Spinal cord (tissue), 9 donors: ENCODE measurements at regions not wholly inside any gene's neighbourhood (a gene's known extent, or its start where the extent isn't known, plus 50 kb on each side); places are given as distances from the start of the nearest gene placed in this dataset.

Experiments
- DNase-seq, 6 donors: peaks; one replicate each; pipeline versions ENCODE4 v3.0.0 to v3.0.0-alpha.2; 2013 to 2015; ENCODE audit warnings: low spot score in 6 of 6, low read depth in 4 of 6
- H3K27ac ChIP-seq: one replicate; pipeline ENCODE4 v1.5.1; 2013; ENCODE audit warnings: low read depth, low read length, control low read depth
- H3K27me3 ChIP-seq: one replicate; pipeline ENCODE4 v1.6.1; 2013; ENCODE audit warnings: low read length; ENCODE audit not compliant: control insufficient read depth, insufficient read depth
- H3K36me3 ChIP-seq: one replicate; pipeline ENCODE4 v1.6.1; 2013; ENCODE audit warnings: low read length; ENCODE audit not compliant: control insufficient read depth, insufficient read depth
- H3K4me1 ChIP-seq: one replicate; pipeline ENCODE4 v1.6.1; 2013; ENCODE audit warnings: low read length; ENCODE audit not compliant: control insufficient read depth, insufficient read depth
- H3K4me3 ChIP-seq: one replicate; pipeline ENCODE4 v1.5.1; 2013; ENCODE audit warnings: low read depth, low read length, control low read depth
- H3K9me3 ChIP-seq: one replicate; pipeline ENCODE4 v1.6.1; 2013; ENCODE audit warnings: low read length; ENCODE audit not compliant: control insufficient read depth, insufficient read depth
- WGBS: methylation state at CpG from one replicate; pipeline ENCODE4 v1.1.5; 2013; ENCODE audit warnings: missing lambda C conversion rate; ENCODE audit not compliant: insufficient coverage; 5-methylcytosine and 5-hydroxymethylcytosine counted together
- donor health status: healthy.

GRCh38 chr4:71841336-71841735 lies 57.5 kb upstream of the GC start:
- Histone ChIP-seq H3K27me3 (no peaks in the 10 kb centered on the region), H3K27ac (no peak overlapping the region), H3K4me3 (no peak overlapping the region), H3K36me3 (no peaks in the 10 kb centered on the region), H3K9me3 (no peaks in the 10 kb centered on the region), H3K4me1 (no peaks in the 10 kb centered on the region)
- DNase-seq = no peak
- no CpG with 5 or more reads among the region's 2 CpGs for WGBS

GRCh38 chr4:71847300-71847699 lies 63.4 kb upstream of the GC start:
- no peaks in the 10 kb centered on the region for H3K27me3 ChIP-seq
- H3K27ac ChIP-seq = no peak overlapping the region
- no CpG with 5 or more reads among the region's 1 CpG for WGBS
- H3K4me3 ChIP-seq = no peak overlapping the region
- no peaks in the 10 kb centered on the region for H3K4me1 ChIP-seq
- no peaks in the 10 kb centered on the region for H3K9me3 ChIP-seq
- H3K36me3 ChIP-seq = no peaks in the 10 kb centered on the region
- no peak for DNase-seq

GRCh38 chr4:71855944-71856343 lies 72.1 kb upstream of the GC start:
- Histone ChIP-seq H3K4me1 (no peaks in the 10 kb centered on the region), H3K27ac (no peak overlapping the region), H3K36me3 (no peaks in the 10 kb centered on the region), H3K27me3 (no peaks in the 10 kb centered on the region), H3K9me3 (peaks cover 3% of the 10 kb centered on the region), H3K4me3 (no peak overlapping the region)
- DNase-seq = no peak
- WGBS = 83% methylated on average over 1 of the region's 1 CpG

GRCh38 chr4:71857713-71858451 lies 74.0 kb upstream of the GC start:
- DNase-seq = no peak
- 64% methylated on average over 7 of the region's 9 CpGs for WGBS
- Histone ChIP-seq H3K4me3 (no peak overlapping the region), H3K27ac (no peak overlapping the region), H3K4me1 (no peaks in the 10 kb centered on the region), H3K9me3 (peaks cover 3% of the 10 kb centered on the region), H3K36me3 (no peaks in the 10 kb centered on the region), H3K27me3 (no peaks in the 10 kb centered on the region)

GRCh38 chr4:71860643-71861042 lies 76.8 kb upstream of the GC start:
- Histone ChIP-seq H3K27me3 (no peaks in the 10 kb centered on the region), H3K4me3 (no peak overlapping the region), H3K36me3 (no peaks in the 10 kb centered on the region), H3K4me1 (no peaks in the 10 kb centered on the region), H3K9me3 (peaks cover 5% of the 10 kb centered on the region), H3K27ac (no peak overlapping the region)
- no peak for DNase-seq
- WGBS = 75% methylated on average over 1 of the region's 1 CpG

- Histone ChIP-seq H3K9me3 (peaks cover 5% of the 10 kb centered on the region), H3K4me1 (no peaks in the 10 kb centered on the region), H3K27me3 (no peaks in the 10 kb centered on the region), H3K4me3 (no peak overlapping the region), H3K36me3 (no peaks in the 10 kb centered on the region), H3K27ac (no peak overlapping the region)
- no peak for DNase-seq
Measured at GRCh38 chr4:71862315-71862714, 78.4 kb upstream of the GC start.

GRCh38 chr4:71863457-71863856 lies 79.6 kb upstream of the GC start:
- no peak overlapping the region for H3K4me3 ChIP-seq

GRCh38 chr4:71864380-71864779 lies 80.5 kb upstream of the GC start:
- 100% methylated on average over 1 of the region's 2 CpGs for WGBS
- H3K27me3 ChIP-seq = no peaks in the 10 kb centered on the region

More at GRCh38 chr4:71863457-71863856, 79.6 kb upstream of the GC start:
- DNase-seq = no peak
- Histone ChIP-seq H3K27me3 (no peaks in the 10 kb centered on the region), H3K9me3 (peaks cover 5% of the 10 kb centered on the region), H3K4me1 (no peaks in the 10 kb centered on the region), H3K27ac (no peak overlapping the region), H3K36me3 (no peaks in the 10 kb centered on the region)
- 95% methylated on average over 3 of the region's 3 CpGs for WGBS

GRCh38 chr4:71866212-71866885 lies 82.5 kb upstream of the GC start:
- Histone ChIP-seq H3K27ac (no peak overlapping the region), H3K9me3 (peaks cover 2% of the 10 kb centered on the region), H3K4me3 (no peak overlapping the region), H3K4me1 (no peaks in the 10 kb centered on the region), H3K27me3 (no peaks in the 10 kb centered on the region), H3K36me3 (no peaks in the 10 kb centered on the region)
- 100% methylated on average over 1 of the region's 4 CpGs for WGBS
- no peak for DNase-seq

More at GRCh38 chr4:71864380-71864779, 80.5 kb upstream of the GC start:
- no peak for DNase-seq
- Histone ChIP-seq H3K36me3 (no peaks in the 10 kb centered on the region), H3K9me3 (peaks cover 5% of the 10 kb centered on the region), H3K4me3 (no peak overlapping the region), H3K27ac (no peak overlapping the region), H3K4me1 (no peaks in the 10 kb centered on the region)

- H3K27me3 ChIP-seq = no peaks in the 10 kb centered on the region
- H3K36me3 ChIP-seq = no peaks in the 10 kb centered on the region
- no CpG with 5 or more reads among the region's 1 CpG for WGBS
- no peak overlapping the region for H3K27ac ChIP-seq
- DNase-seq = no peak
- H3K9me3 ChIP-seq = peaks cover 2% of the 10 kb centered on the region
- no peak overlapping the region for H3K4me3 ChIP-seq
- no peaks in the 10 kb centered on the region for H3K4me1 ChIP-seq
Measured at GRCh38 chr4:71867598-71867997, 83.7 kb upstream of the GC start.
